Glutamatergic neuron (in vitro differentiated cells): ENCODE measurements at regions not wholly inside any gene's neighbourhood (a gene's known extent, or its start where the extent isn't known, plus 50 kb on each side); places are given as distances from the start of the nearest gene placed in this dataset.

Source experiments
- DNase-seq: peaks from one replicate; pipeline ENCODE4 v3.0.0; 2022
- H3K27ac Mint-ChIP-seq: one replicate; pipeline ENCODE4 v1.8.0; 2020; ENCODE audit warnings: mild to moderate bottlenecking, mixed read lengths, inconsistent platforms; ENCODE audit not compliant: unreplicated experiment
- H3K27me3 Mint-ChIP-seq: one replicate; pipeline ENCODE4 v1.8.0; 2020; ENCODE audit warnings: mild to moderate bottlenecking, moderate library complexity, mixed read lengths, inconsistent platforms; ENCODE audit not compliant: unreplicated experiment
- H3K36me3 Mint-ChIP-seq: one replicate; pipeline ENCODE4 v1.8.0; 2020; ENCODE audit warnings: mild to moderate bottlenecking, mixed read lengths, inconsistent platforms; ENCODE audit not compliant: unreplicated experiment
- H3K4me1 Mint-ChIP-seq: one replicate; pipeline ENCODE4 v1.8.0; 2020; ENCODE audit warnings: mild to moderate bottlenecking, low read depth, mixed read lengths, inconsistent platforms; ENCODE audit not compliant: unreplicated experiment
- H3K4me3 Mint-ChIP-seq: one replicate; pipeline ENCODE4 v1.8.0; 2020; ENCODE audit warnings: mild to moderate bottlenecking, mixed read lengths, inconsistent platforms; ENCODE audit not compliant: unreplicated experiment
- H3K9me3 Mint-ChIP-seq: one replicate; pipeline ENCODE4 v1.8.0; 2020; ENCODE audit warnings: mild to moderate bottlenecking, moderate library complexity, mixed read lengths, inconsistent platforms; ENCODE audit not compliant: unreplicated experiment
- CTCF ChIP-seq: fragments of 200-600 bp; sonication (generic); IDR thresholded peaks from one replicate; pipeline ENCODE4 v1.5.0; 2021; ENCODE audit not compliant: partially characterized antibody, unreplicated experiment

GRCh38 chr1:232682248-232682647 lies 52.3 kb upstream of the SIPA1L2 start:
- Mint-ChIP-seq H3K27me3 (peaks cover 2% of the 10 kb centered on the region), H3K4me3 (no peak overlapping the region), H3K9me3 (peaks cover 3% of the 10 kb centered on the region), H3K4me1 (peaks cover 2% of the 10 kb centered on the region), H3K36me3 (no peaks in the 10 kb centered on the region), H3K27ac (no peak overlapping the region)
- no peak for DNase-seq
- no peak for TF ChIP-seq CTCF

- peaks cover 3% of the 10 kb centered on the region for H3K9me3 Mint-ChIP-seq
- no peak for DNase-seq
- peaks cover 2% of the 10 kb centered on the region for H3K4me1 Mint-ChIP-seq
- no peak for TF ChIP-seq CTCF
- no peak overlapping the region for H3K4me3 Mint-ChIP-seq
- peaks cover 2% of the 10 kb centered on the region for H3K27me3 Mint-ChIP-seq
- H3K36me3 Mint-ChIP-seq: no peaks in the 10 kb centered on the region
- H3K27ac Mint-ChIP-seq: no peak overlapping the region
Observed at GRCh38 chr1:232684371-232685105, 54.6 kb upstream of the SIPA1L2 start.

- peaks cover 2% of the 10 kb centered on the region for H3K27me3 Mint-ChIP-seq
Observed at GRCh38 chr1:232686346-232686745, 56.4 kb upstream of the SIPA1L2 start.

DNA sequence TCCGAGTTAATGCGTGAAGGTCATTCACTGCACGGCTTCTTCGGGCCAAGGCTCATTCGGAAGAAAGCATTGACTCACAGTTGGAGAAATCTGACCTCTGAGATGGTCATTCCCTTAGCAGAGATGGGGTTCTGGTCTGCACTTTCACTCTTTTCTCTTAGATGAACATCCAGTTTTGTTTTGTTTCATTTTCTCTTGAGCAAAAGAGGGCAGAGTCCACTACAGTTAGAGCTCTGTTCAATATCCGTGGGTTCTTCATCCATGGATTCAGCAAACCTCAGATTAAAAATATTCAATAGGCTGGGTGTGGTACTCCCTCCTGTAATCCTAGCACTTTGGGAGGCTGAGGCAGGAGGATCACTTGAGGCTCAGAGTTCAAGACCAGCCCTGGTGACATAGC lies 57.4 kb upstream of the SIPA1L2 start:
- Mint-ChIP-seq H3K4me1 (peaks cover 6% of the 10 kb centered on the region), H3K4me3 (no peak overlapping the region), H3K27ac (no peak overlapping the region), H3K27me3 (peaks cover 2% of the 10 kb centered on the region), H3K9me3 (peaks cover under 1% of the 10 kb centered on the region), H3K36me3 (no peaks in the 10 kb centered on the region)
- no peak for DNase-seq
- TF ChIP-seq CTCF: no peak

More at GRCh38 chr1:232686346-232686745, 56.4 kb upstream of the SIPA1L2 start:
- no peaks in the 10 kb centered on the region for H3K36me3 Mint-ChIP-seq
- peaks cover 3% of the 10 kb centered on the region for H3K9me3 Mint-ChIP-seq
- DNase-seq: no peak
- H3K4me1 Mint-ChIP-seq: peaks cover 6% of the 10 kb centered on the region
- no peak overlapping the region for H3K27ac Mint-ChIP-seq
- TF ChIP-seq CTCF: no peak
- H3K4me3 Mint-ChIP-seq: no peak overlapping the region

DNA sequence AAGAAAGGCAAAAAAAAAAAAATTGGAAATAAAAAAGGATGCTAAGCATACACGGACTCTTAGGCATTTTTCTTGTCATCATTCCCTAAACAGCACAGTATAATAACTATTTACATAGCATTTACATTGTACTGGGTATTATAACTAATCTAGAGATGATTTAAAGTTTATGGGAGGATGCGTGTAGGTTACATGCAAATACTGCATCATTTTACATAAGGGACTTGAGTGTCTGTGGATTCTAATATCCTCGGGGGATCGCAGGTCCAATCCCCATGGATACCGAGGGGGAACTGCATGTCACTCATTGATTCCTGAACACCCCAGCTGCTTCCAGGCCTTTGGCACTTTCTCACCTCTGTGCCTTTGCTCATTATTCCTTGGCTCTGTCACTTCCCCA lies 57.8 kb upstream of the SIPA1L2 start:
- H3K27me3 Mint-ChIP-seq: peaks cover 2% of the 10 kb centered on the region
- H3K4me1 Mint-ChIP-seq: peaks cover 6% of the 10 kb centered on the region
- no peak overlapping the region for H3K4me3 Mint-ChIP-seq
- no peak for TF ChIP-seq CTCF
- H3K36me3 Mint-ChIP-seq: no peaks in the 10 kb centered on the region
- H3K9me3 Mint-ChIP-seq: no peaks in the 10 kb centered on the region
- no peak overlapping the region for H3K27ac Mint-ChIP-seq
- DNase-seq: no peak
